PC-3 (cell line): ENCODE measurements at regions not wholly inside any gene's neighbourhood (a gene's known extent, or its start where the extent isn't known, plus 50 kb on each side); places are given as distances from the start of the nearest gene placed in this dataset.

Source experiments
- CTCF ChIP-seq: fragments of 300-600 bp; sonication (generic); conservative IDR thresholded peaks from 2 replicates; pipeline ENCODE4 v1.5.1; 2017; ENCODE audit warnings: antibody characterized with exemption, low read depth, mild to moderate bottlenecking, low read length
- EZH2 ChIP-seq: fragments of 300-600 bp; sonication (generic); IDR thresholded peaks from one replicate; pipeline ENCODE4 v1.6.1; 2017; ENCODE audit warnings: antibody characterized with exemption, mild to moderate bottlenecking, low read length; ENCODE audit not compliant: unreplicated experiment
- EZH2phosphoT487 ChIP-seq: fragments of 300-600 bp; sonication (generic); IDR thresholded peaks from 2 replicates; pipeline ENCODE4 v1.6.1; 2018; ENCODE audit warnings: mild to moderate bottlenecking, antibody characterized with exemption, low read length, borderline replicate concordance

DNA sequence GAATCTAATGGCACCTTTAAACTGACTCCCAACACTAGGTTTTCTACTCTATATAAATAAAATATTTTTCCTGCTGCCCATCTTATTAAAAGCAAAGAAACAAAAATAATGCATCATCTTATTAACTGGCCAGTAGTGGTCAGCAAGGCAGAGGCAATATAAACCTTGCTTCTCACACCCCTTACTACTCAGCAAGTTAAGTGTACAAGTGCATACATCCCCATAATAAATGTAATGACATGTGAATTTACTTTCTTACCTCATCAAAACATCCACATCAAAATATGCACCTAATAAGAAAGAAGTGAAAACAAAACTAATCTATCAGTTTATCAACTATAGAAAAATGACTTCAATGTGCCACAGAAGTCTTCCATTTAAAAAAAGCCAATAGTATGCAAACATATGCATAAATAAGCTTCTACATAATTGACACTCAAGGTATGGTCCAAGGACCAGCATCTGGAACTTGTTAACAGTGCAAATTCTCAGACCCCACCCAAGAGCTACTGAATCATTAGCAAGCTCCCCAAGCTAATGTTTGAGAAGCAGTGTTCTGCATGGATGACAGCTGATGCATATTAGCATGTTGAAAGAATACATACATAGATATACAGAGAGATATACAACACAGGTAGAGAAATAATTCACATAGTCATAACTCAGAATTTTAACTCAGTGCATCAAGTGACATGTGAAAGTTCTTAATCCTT is 182.7 kb downstream of the C7orf25 start:
- TF ChIP-seq CTCF (no peak), EZH2 (no peak), EZH2phosphoT487 (no peak)
